ENCODE measurements at regions not wholly inside any gene's neighbourhood (a gene's known extent, or its start where the extent isn't known, plus 50 kb on each side); places are given as distances from the start of the nearest gene placed in this dataset.

DNA sequence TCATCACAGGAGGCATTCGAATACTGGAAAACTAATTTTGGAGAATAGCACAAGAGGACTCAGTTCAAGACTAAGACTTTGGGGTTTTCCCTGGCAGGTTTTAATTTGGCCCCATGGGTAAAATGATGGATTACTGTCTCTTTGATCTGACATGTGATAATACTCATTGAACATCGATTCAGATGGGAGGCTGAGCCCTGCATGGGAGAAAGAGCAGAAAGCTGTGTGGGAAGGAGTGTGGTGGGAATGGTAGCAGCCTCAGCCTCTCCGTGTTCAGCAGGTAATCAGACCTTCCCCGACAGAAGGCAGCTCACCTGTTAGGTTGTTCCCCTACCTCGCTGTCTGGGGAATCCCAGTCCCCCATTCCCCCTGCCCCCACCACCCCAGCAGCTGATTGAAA is 124.7 kb upstream of the TNRC6C start (continued):
- TF ChIP-seq, protein P1, sequence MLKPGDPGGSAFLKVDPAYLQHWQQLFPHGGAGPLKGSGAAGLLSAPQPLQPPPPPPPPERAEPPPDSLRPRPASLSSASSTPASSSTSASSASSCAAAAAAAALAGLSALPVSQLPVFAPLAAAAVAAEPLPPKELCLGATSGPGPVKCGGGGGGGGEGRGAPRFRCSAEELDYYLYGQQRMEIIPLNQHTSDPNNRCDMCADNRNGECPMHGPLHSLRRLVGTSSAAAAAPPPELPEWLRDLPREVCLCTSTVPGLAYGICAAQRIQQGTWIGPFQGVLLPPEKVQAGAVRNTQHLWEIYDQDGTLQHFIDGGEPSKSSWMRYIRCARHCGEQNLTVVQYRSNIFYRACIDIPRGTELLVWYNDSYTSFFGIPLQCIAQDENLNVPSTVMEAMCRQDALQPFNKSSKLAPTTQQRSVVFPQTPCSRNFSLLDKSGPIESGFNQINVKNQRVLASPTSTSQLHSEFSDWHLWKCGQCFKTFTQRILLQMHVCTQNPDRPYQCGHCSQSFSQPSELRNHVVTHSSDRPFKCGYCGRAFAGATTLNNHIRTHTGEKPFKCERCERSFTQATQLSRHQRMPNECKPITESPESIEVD (tag by site-specific recombination; IDR thresholded peaks at IDR 0.05), result no peak
- no peak for TF ChIP-seq SCRT2 (tag by site-specific recombination; IDR thresholded peaks at IDR 0.05)
- no peak for TF ChIP-seq ZNF23 (tag by site-specific recombination; IDR thresholded peaks at IDR 0.05; ENCODE audit: borderline replicate concordance)
- no peak for TF ChIP-seq ZNF138 (tag by site-specific recombination; IDR thresholded peaks at IDR 0.05; ENCODE audit: borderline replicate concordance)
- TF ChIP-seq ZNF175 (tag by site-specific recombination; IDR thresholded peaks at IDR 0.05), result no peak
- no peak for TF ChIP-seq KLF16 (tag by site-specific recombination; IDR thresholded peaks at IDR 0.05)
- TF ChIP-seq, protein P2, sequence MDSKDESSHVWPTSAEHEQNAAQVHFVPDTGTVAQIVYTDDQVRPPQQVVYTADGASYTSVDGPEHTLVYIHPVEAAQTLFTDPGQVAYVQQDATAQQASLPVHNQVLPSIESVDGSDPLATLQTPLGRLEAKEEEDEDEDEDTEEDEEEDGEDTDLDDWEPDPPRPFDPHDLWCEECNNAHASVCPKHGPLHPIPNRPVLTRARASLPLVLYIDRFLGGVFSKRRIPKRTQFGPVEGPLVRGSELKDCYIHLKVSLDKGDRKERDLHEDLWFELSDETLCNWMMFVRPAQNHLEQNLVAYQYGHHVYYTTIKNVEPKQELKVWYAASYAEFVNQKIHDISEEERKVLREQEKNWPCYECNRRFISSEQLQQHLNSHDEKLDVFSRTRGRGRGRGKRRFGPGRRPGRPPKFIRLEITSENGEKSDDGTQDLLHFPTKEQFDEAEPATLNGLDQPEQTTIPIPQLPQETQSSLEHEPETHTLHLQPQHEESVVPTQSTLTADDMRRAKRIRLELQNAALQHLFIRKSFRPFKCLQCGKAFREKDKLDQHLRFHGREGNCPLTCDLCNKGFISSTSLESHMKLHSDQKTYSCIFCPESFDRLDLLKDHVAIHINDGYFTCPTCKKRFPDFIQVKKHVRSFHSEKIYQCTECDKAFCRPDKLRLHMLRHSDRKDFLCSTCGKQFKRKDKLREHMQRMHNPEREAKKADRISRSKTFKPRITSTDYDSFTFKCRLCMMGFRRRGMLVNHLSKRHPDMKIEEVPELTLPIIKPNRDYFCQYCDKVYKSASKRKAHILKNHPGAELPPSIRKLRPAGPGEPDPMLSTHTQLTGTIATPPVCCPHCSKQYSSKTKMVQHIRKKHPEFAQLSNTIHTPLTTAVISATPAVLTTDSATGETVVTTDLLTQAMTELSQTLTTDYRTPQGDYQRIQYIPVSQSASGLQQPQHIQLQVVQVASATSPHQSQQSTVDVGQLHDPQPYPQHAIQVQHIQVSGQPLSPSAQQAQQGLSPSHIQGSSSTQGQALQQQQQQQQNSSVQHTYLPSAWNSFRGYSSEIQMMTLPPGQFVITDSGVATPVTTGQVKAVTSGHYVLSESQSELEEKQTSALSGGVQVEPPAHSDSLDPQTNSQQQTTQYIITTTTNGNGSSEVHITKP (tag by site-specific recombination; IDR thresholded peaks at IDR 0.05), result no peak
- no peak for TF ChIP-seq MYNN (tag by site-specific recombination; IDR thresholded peaks at IDR 0.05; ENCODE audit: borderline replicate concordance)

DNA sequence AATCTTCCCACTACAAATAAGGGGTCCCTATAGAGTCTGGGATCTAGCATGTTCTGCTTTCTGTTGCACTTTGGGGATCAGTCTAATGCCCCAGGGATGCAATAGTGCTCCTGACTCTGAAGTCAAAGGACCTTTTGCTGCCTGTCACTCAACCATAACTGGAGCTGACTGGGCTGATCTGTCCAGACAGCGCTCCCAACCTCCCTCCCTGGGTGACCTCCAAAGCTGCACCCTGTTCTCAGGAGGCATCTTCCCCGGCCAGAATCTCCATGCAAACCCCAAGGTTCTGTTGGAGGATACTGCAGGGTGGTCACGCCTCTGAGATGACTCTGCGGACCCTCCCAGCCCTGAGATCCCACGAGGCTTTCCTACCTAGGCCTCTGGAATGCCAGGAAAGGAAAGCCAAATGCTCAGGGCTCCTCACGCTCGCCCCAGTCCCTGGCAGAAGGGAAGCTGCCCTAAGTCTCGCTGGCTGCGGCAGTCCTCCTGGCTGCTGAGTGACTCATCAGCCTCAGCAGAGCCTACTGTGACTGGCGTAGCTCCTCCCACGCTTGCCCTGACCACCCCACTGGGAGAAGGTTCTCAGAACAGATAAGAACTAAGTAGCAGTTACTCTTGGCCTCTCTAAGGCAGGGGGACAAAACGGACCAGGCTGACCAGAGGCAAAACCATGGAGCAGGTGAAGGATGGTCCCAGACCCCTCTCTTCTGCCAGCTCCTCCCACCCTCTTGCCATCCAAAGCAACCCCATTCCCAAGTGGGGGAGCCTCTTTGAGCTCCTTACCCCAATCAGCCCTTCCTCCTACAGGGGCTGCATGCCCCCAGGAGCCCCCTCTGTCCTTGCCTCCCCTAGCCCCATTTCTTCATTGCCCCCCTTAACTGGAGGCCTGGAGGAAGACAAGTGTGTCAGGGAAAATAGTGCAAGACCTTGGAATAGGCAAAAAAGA is 124.1 kb upstream of the TNRC6C start:
- H3K4me3 ChIP-seq (ENCODE audit: low read depth, low read length), result no peak overlapping the region
- no peak overlapping the region for H3K27ac ChIP-seq (ENCODE audit: extremely low read depth, low read depth, low read length)
- no peaks in the 10 kb centered on the region for H3K36me3 ChIP-seq (ENCODE audit: control insufficient read depth in 2 of 2, insufficient read depth in 1 of 2, low read length in 2 of 2)
- ChIA-PET CTCF (interaction anchor here (0.6 to 1.3 kb wide), 9 partner anchors 11 to 586 kb away, joined by 3 to 5 read pairs (median 3); no protein-coding TSS in a partner anchor), POLR2A (interaction anchor here (0.9 to 2.5 kb wide), 4 partner anchors 9 to 124 kb away, joined by 3 to 39 read pairs (median 4); partner anchors contain the start of gene TNRC6C)
- H3K4me1 ChIP-seq (ENCODE audit: control insufficient read depth, insufficient read depth, low read length), result peaks cover 10% of the 10 kb centered on the region; the same call in 1 of the 2 replicates
- no peaks in the 10 kb centered on the region for H3K9me3 ChIP-seq (ENCODE audit: control insufficient read depth, insufficient read depth, low read depth, low read length)
- TF ChIP-seq, protein P3, sequence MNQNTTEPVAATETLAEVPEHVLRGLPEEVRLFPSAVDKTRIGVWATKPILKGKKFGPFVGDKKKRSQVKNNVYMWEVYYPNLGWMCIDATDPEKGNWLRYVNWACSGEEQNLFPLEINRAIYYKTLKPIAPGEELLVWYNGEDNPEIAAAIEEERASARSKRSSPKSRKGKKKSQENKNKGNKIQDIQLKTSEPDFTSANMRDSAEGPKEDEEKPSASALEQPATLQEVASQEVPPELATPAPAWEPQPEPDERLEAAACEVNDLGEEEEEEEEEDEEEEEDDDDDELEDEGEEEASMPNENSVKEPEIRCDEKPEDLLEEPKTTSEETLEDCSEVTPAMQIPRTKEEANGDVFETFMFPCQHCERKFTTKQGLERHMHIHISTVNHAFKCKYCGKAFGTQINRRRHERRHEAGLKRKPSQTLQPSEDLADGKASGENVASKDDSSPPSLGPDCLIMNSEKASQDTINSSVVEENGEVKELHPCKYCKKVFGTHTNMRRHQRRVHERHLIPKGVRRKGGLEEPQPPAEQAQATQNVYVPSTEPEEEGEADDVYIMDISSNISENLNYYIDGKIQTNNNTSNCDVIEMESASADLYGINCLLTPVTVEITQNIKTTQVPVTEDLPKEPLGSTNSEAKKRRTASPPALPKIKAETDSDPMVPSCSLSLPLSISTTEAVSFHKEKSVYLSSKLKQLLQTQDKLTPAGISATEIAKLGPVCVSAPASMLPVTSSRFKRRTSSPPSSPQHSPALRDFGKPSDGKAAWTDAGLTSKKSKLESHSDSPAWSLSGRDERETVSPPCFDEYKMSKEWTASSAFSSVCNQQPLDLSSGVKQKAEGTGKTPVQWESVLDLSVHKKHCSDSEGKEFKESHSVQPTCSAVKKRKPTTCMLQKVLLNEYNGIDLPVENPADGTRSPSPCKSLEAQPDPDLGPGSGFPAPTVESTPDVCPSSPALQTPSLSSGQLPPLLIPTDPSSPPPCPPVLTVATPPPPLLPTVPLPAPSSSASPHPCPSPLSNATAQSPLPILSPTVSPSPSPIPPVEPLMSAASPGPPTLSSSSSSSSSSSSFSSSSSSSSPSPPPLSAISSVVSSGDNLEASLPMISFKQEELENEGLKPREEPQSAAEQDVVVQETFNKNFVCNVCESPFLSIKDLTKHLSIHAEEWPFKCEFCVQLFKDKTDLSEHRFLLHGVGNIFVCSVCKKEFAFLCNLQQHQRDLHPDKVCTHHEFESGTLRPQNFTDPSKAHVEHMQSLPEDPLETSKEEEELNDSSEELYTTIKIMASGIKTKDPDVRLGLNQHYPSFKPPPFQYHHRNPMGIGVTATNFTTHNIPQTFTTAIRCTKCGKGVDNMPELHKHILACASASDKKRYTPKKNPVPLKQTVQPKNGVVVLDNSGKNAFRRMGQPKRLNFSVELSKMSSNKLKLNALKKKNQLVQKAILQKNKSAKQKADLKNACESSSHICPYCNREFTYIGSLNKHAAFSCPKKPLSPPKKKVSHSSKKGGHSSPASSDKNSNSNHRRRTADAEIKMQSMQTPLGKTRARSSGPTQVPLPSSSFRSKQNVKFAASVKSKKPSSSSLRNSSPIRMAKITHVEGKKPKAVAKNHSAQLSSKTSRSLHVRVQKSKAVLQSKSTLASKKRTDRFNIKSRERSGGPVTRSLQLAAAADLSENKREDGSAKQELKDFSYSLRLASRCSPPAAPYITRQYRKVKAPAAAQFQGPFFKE (tag by site-specific recombination; IDR thresholded peaks at IDR 0.05; ENCODE audit: borderline replicate concordance), result no peak
- TF ChIP-seq, protein P4, sequence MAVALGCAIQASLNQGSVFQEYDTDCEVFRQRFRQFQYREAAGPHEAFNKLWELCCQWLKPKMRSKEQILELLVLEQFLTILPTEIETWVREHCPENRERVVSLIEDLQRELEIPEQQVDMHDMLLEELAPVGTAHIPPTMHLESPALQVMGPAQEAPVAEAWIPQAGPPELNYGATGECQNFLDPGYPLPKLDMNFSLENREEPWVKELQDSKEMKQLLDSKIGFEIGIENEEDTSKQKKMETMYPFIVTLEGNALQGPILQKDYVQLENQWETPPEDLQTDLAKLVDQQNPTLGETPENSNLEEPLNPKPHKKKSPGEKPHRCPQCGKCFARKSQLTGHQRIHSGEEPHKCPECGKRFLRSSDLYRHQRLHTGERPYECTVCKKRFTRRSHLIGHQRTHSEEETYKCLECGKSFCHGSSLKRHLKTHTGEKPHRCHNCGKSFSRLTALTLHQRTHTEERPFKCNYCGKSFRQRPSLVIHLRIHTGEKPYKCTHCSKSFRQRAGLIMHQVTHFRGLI (tag by site-specific recombination; IDR thresholded peaks at IDR 0.05), result no peak
- TF ChIP-seq OSR2 (tag by site-specific recombination; IDR thresholded peaks at IDR 0.05) (peak; percentile 69), BCL11B (tag by site-specific recombination; IDR thresholded peaks at IDR 0.05; ENCODE audit: low read depth) (no peak), SP3 (tag by site-specific recombination; IDR thresholded peaks at IDR 0.05) (peak; percentile 35; the same call in 1 of the 2 replicates), ZNF335 (tag by site-specific recombination; conservative IDR thresholded peaks at IDR 0.05) (peak; percentile 37), ZNF214 (tag by site-specific recombination; IDR thresholded peaks at IDR 0.05; ENCODE audit: borderline replicate concordance) (no peak), SALL2 (tag by site-specific recombination; IDR thresholded peaks at IDR 0.05; ENCODE audit: borderline replicate concordance) (no peak), ZNF292 (tag by site-specific recombination; IDR thresholded peaks at IDR 0.05; ENCODE audit: borderline replicate concordance, low read depth) (no peak), ZIC2 (tag by site-specific recombination; IDR thresholded peaks at IDR 0.05) (peak; percentile 67), GLIS2 (tag by site-specific recombination; IDR thresholded peaks at IDR 0.05) (peak; percentile 53)
- TF ChIP-seq, protein P5, sequence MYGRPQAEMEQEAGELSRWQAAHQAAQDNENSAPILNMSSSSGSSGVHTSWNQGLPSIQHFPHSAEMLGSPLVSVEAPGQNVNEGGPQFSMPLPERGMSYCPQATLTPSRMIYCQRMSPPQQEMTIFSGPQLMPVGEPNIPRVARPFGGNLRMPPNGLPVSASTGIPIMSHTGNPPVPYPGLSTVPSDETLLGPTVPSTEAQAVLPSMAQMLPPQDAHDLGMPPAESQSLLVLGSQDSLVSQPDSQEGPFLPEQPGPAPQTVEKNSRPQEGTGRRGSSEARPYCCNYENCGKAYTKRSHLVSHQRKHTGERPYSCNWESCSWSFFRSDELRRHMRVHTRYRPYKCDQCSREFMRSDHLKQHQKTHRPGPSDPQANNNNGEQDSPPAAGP (tag by site-specific recombination; IDR thresholded peaks at IDR 0.05), result 0 out of 2 replicates have a peak, but pooled peaks have one; percentile 28
